CD4-positive, alpha-beta T cell treated with Interleukin-6 at 100 ng/mL for 8 hours (primary cell): ENCODE measurements at regions not wholly inside any gene's neighbourhood (a gene's known extent, or its start where the extent isn't known, plus 50 kb on each side); places are given as distances from the start of the nearest gene placed in this dataset.
"Not testable (repeated sequence)": the region's sequence is repeated elsewhere in the genome, so short reads cannot be mapped to it uniquely, and the experiment has no call there.

Experiments used
- DNase-seq: peaks from one replicate; pipeline ENCODE4 v3.0.0-alpha.2; 2020; ENCODE audit warnings: mixed read lengths, low spot score

- no peak for DNase-seq
Measured at GRCh38 chr4:164207460-164207859, 546.5 kb upstream of the SMIM31 start.

GRCh38 chr4:164210377-164210776 lies 543.6 kb upstream of the SMIM31 start:
- DNase-seq = no peak

- no peak for DNase-seq
Measured at GRCh38 chr4:164212134-164212533, 541.8 kb upstream of the SMIM31 start.

GRCh38 chr4:164212714-164213113 lies 541.2 kb upstream of the SMIM31 start:
- DNase-seq = no peak

- no peak for DNase-seq
Measured at GRCh38 chr4:164215113-164215741, 538.7 kb upstream of the SMIM31 start.

- no peak for DNase-seq
Measured at GRCh38 chr4:164221631-164222030, 532.3 kb upstream of the SMIM31 start.

- no peak for DNase-seq
Measured at GRCh38 chr4:164224871-164225270, 529.1 kb upstream of the SMIM31 start.

GRCh38 chr4:164229255-164229654 lies 524.7 kb upstream of the SMIM31 start:
- DNase-seq = no peak

GRCh38 chr4:164239433-164239832 lies 514.5 kb upstream of the SMIM31 start:
- DNase-seq = no peak

GRCh38 chr4:164239976-164240375 lies 514.0 kb upstream of the SMIM31 start:
- no peak for DNase-seq

GRCh38 chr4:164251257-164251656 lies 502.7 kb upstream of the SMIM31 start:
- no peak for DNase-seq

GRCh38 chr4:164252286-164252685 lies 501.6 kb upstream of the SMIM31 start:
- no peak for DNase-seq

GRCh38 chr4:164261831-164262230 lies 492.1 kb upstream of the SMIM31 start:
- no peak for DNase-seq

GRCh38 chr4:164262508-164262907 lies 491.4 kb upstream of the SMIM31 start:
- DNase-seq = not testable (repeated sequence)

GRCh38 chr4:164277414-164277813 lies 476.5 kb upstream of the SMIM31 start:
- not testable (repeated sequence) for DNase-seq

GRCh38 chr4:164287173-164287572 lies 466.8 kb upstream of the SMIM31 start:
- DNase-seq = no peak

- no peak for DNase-seq
Measured at GRCh38 chr4:164288578-164288977, 465.4 kb upstream of the SMIM31 start.

- DNase-seq = no peak
Measured at GRCh38 chr4:164293203-164293602, 460.7 kb upstream of the SMIM31 start.

- DNase-seq = no peak
Measured at GRCh38 chr4:164293743-164294142, 460.2 kb upstream of the SMIM31 start.

GRCh38 chr4:164301430-164301829 lies 452.5 kb upstream of the SMIM31 start:
- no peak for DNase-seq

GRCh38 chr4:164304101-164304639 lies 449.8 kb upstream of the SMIM31 start:
- DNase-seq = no peak

GRCh38 chr4:164304861-164305260 lies 449.1 kb upstream of the SMIM31 start:
- no peak for DNase-seq

- DNase-seq = no peak
Measured at GRCh38 chr4:164307262-164307661, 446.7 kb upstream of the SMIM31 start.

- no peak for DNase-seq
Measured at GRCh38 chr4:164312671-164313070, 441.3 kb upstream of the SMIM31 start.
